HepG2 (cell line): ENCODE measurements at regions not wholly inside any gene's neighbourhood (a gene's known extent, or its start where the extent isn't known, plus 50 kb on each side); places are given as distances from the start of the nearest gene placed in this dataset.

Experiments used
- ATAC-seq: fragments of 200-7000 bp; cut with Tn5 transposase; 3 replicates; pipeline ENCODE4 v1.9.1; 2020; ENCODE audit warnings: mild to moderate bottlenecking, moderate library complexity
- BruUV-seq: library from RNA; stranded (reverse); fragments of 400-500 nt; replicated peaks from 2 replicates; lab custom pipeline; 2021; lab: Mats Ljungman, UMichigan
- CTCF ChIA-PET: fragments of 300-600 bp; formaldehyde crosslinking; extraction: SDS; loops from one replicate; lab custom pipeline; 2021; ENCODE audit warnings: low total read pairs, inconsistent platforms, low intra/inter-chr PET ratio; lab: Yijun Ruan, JAX
- POLR2A ChIA-PET: fragments of 350-600 bp; sonication (Branson Sonifier 250); formaldehyde crosslinking; loops from one replicate; lab custom pipeline; 2020; ENCODE audit warnings: antibody characterized with exemption, inconsistent platforms; lab: Yijun Ruan, JAX
- DNase-seq: peaks from one replicate; pipeline ENCODE4 v3.0.0-alpha.2; 2015; ENCODE audit warnings: low spot score
- FAIRE-seq: peaks from 3 replicates; lab custom pipeline; 2011; peaks lifted over from hg19 to GRCh38; lab: Jason Lieb, UNC
- H2AFZ ChIP-seq: one replicate; pipeline ENCODE4 v1.6.1; 2011; ENCODE audit warnings: low read length, inconsistent platforms
- H3K27ac ChIP-seq: fragments of 300-600 bp; 3 replicates; pipeline ENCODE4 v1.8.0; 2011; ENCODE audit warnings: mixed run types, mild to moderate bottlenecking, mixed read lengths, low read length, inconsistent platforms; ENCODE audit not compliant: insufficient read depth; ENCODE audit errors: extremely low read length
- H3K27me3 ChIP-seq, 2 experiments: fragments of 200-600 bp in 1 of 2; 2 replicates in 1 of 2; 3 replicates in 1 of 2; pipeline versions ENCODE4 v1.6.0 to v1.8.0; 2011; ENCODE audit warnings: low read length in 2 of 2, mild to moderate bottlenecking in 2 of 2, moderate library complexity in 2 of 2, inconsistent platforms in 1 of 2; ENCODE audit not compliant: insufficient read depth in 2 of 2, control insufficient read depth in 1 of 2
- H3K36me3 ChIP-seq, 2 experiments: fragments of 200-600 bp in 1 of 2; replicated peaks in 1 of 2; 2 replicates in 1 of 2; 3 replicates in 1 of 2; pipeline versions ENCODE4 v1.5.1 to v1.8.0; 2011; ENCODE audit warnings: low read length in 2 of 2, inconsistent platforms in 1 of 2; ENCODE audit not compliant: insufficient read depth in 2 of 2, control insufficient read depth in 1 of 2
- H3K4me1 ChIP-seq: 2 replicates; pipeline ENCODE4 v1.5.1; 2012; ENCODE audit warnings: low read length, inconsistent platforms; ENCODE audit not compliant: insufficient read depth
- H3K4me2 ChIP-seq: 2 replicates; pipeline ENCODE4 v1.6.0; 2011; ENCODE audit warnings: low read depth, low read length, inconsistent platforms
- H3K4me3 ChIP-seq, 3 experiments: fragments of 200-600 bp in 1 of 3; sonication (generic), shearing (Covaris generic) in 1 of 3; replicated peaks in 1 of 3; 2 replicates each; pipeline ENCODE4 v1.5.1; 2011 to 2016; ENCODE audit warnings: low read length in 3 of 3, inconsistent platforms in 2 of 3, low read depth in 2 of 3, mild to moderate bottlenecking in 2 of 3, control low read depth in 1 of 3, mixed read lengths in 1 of 3; ENCODE audit not compliant: insufficient read depth in 1 of 3
- H3K79me2 ChIP-seq: one replicate; pipeline ENCODE4 v1.6.1; 2011; ENCODE audit warnings: low read length, inconsistent platforms; ENCODE audit not compliant: insufficient read depth
- H3K9ac ChIP-seq: 2 replicates; pipeline ENCODE4 v1.6.0; 2011; ENCODE audit warnings: mild to moderate bottlenecking, low read depth, low read length, inconsistent platforms; ENCODE audit not compliant: insufficient read depth
- H3K9me3 ChIP-seq: 2 replicates; pipeline ENCODE4 v1.5.1; 2012; ENCODE audit warnings: mild to moderate bottlenecking, low read length
- H4K20me1 ChIP-seq: 2 replicates; pipeline ENCODE4 v1.6.0; 2011; ENCODE audit warnings: inconsistent platforms, mild to moderate bottlenecking, low read length, moderate library complexity; ENCODE audit not compliant: insufficient read depth
- CBFB ChIP-seq: sonication (generic); formaldehyde crosslinking; IDR thresholded peaks from 2 replicates; pipeline ENCODE4 v1.4.0; 2020; ENCODE audit warnings: missing genetic modification reagents
- CBX2 ChIP-seq, 2 experiments: fragments of 200-600 bp in 1 of 2; sonication (generic); formaldehyde crosslinking in 1 of 2; IDR thresholded peaks; 2 replicates each; pipeline versions ENCODE4 v1.7.0 to v1.8.1; 2018 to 2022; ENCODE audit warnings: low read depth in 2 of 2, low read length in 1 of 2, mild to moderate bottlenecking in 1 of 2, missing genetic modification reagents in 1 of 2
- DDIT3 ChIP-seq: sonication (generic); formaldehyde crosslinking; IDR thresholded peaks from 2 replicates; pipeline ENCODE4 v1.4.0; 2020; ENCODE audit warnings: mild to moderate bottlenecking, missing genetic modification reagents
- DRAP1 ChIP-seq: IDR thresholded peaks from 2 replicates; pipeline ENCODE4 v1.6.1; 2016; ENCODE audit warnings: missing genetic modification reagents, missing compliant biosample characterization
- FOXA3 ChIP-seq: IDR thresholded peaks from 2 replicates; pipeline ENCODE4 v1.6.1; 2016; ENCODE audit warnings: missing genetic modification reagents, missing compliant biosample characterization
- FOXP1 ChIP-seq, 2 experiments: fragments of 450-650 bp in 1 of 2; IDR thresholded peaks; 2 replicates each; pipeline ENCODE4 v1.6.1; 2017 to 2018; ENCODE audit warnings: antibody characterized with exemption in 1 of 2
- HNF1B ChIP-seq: sonication (generic); formaldehyde crosslinking; IDR thresholded peaks from 2 replicates; pipeline ENCODE4 v1.5.1; 2020; ENCODE audit warnings: mild to moderate bottlenecking, moderate library complexity, missing genetic modification reagents
- IRF1 ChIP-seq: sonication (generic); formaldehyde crosslinking; IDR thresholded peaks from 2 replicates; pipeline ENCODE4 v1.4.0; 2020; ENCODE audit warnings: low read depth, mild to moderate bottlenecking, missing genetic modification reagents
- MXI1 ChIP-seq: IDR thresholded peaks from 3 replicates; pipeline ENCODE4 v1.6.1; 2012; ENCODE audit warnings: low read depth, low read length, inconsistent platforms, borderline replicate concordance
- RBM22 ChIP-seq: fragments of 200-400 bp; formaldehyde crosslinking; optimal IDR thresholded peaks from 2 replicates; pipeline ENCODE3; 2017; ENCODE audit warnings: mild to moderate bottlenecking, low read length, moderate library complexity
- SALL1 ChIP-seq: sonication (generic); formaldehyde crosslinking; IDR thresholded peaks from 2 replicates; pipeline ENCODE4 v1.8.0; 2022; ENCODE audit warnings: mild to moderate bottlenecking, missing genetic modification reagents
- SATB2 ChIP-seq: sonication (generic); formaldehyde crosslinking; IDR thresholded peaks from 2 replicates; pipeline ENCODE4 v1.5.0; 2020; ENCODE audit warnings: missing genetic modification reagents
- SIX4 ChIP-seq: sonication (generic); formaldehyde crosslinking; IDR thresholded peaks from 2 replicates; pipeline ENCODE4 v1.4.0; 2020; ENCODE audit warnings: missing genetic modification reagents
- SKI ChIP-seq: fragments of 450-650 bp; IDR thresholded peaks from one replicate; pipeline ENCODE4 v1.6.1; 2018; ENCODE audit warnings: mild to moderate bottlenecking; ENCODE audit not compliant: partially characterized antibody
- ZMAT5 ChIP-seq: sonication (generic); formaldehyde crosslinking; IDR thresholded peaks from 2 replicates; pipeline ENCODE4 v1.5.0; 2020; ENCODE audit warnings: mild to moderate bottlenecking, low read depth, missing genetic modification reagents, borderline replicate concordance
- ZNF10 ChIP-seq: sonication (generic); formaldehyde crosslinking; IDR thresholded peaks from 2 replicates; pipeline ENCODE4 v1.4.0; 2020; ENCODE audit warnings: mild to moderate bottlenecking, low read depth, missing genetic modification reagents, borderline replicate concordance
- ZNF256 ChIP-seq: sonication (generic); formaldehyde crosslinking; conservative IDR thresholded peaks from 2 replicates; pipeline ENCODE4 v1.4.0; 2020; ENCODE audit warnings: missing genetic modification reagents
- ZNF30 ChIP-seq: sonication (generic); formaldehyde crosslinking; IDR thresholded peaks from 2 replicates; pipeline ENCODE4 v1.5.0; 2020; ENCODE audit warnings: mild to moderate bottlenecking, missing genetic modification reagents
- ZNF317 ChIP-seq: sonication (generic); formaldehyde crosslinking; IDR thresholded peaks from 2 replicates; pipeline ENCODE4 v1.5.0; 2020; ENCODE audit warnings: mild to moderate bottlenecking, missing genetic modification reagents
- ZNF547 ChIP-seq: sonication (generic); formaldehyde crosslinking; IDR thresholded peaks from 2 replicates; pipeline ENCODE4 v1.5.1; 2020; ENCODE audit warnings: mild to moderate bottlenecking, missing genetic modification reagents
- ZNF878 ChIP-seq: sonication (generic); formaldehyde crosslinking; IDR thresholded peaks from 2 replicates; pipeline ENCODE4 v1.8.1; 2023; ENCODE audit warnings: mild to moderate bottlenecking, missing genetic modification reagents, moderate library complexity
- WGBS: methylation state at CpG from one replicate; pipeline ENCODE4 v1.1.6; 2017; ENCODE audit warnings: low lambda C conversion rate; 5-methylcytosine and 5-hydroxymethylcytosine counted together
- in situ Hi-C: cut with HindIII; loops from 2 replicates; pipeline ENCODE4 v1.10.0; 2017; ENCODE audit warnings: low pct_unique_long_range_greater_than_20kb; ENCODE audit not compliant: extremely low pct_ligation_motif_present
- intact Hi-C: fragments of 100-400 bp; cut with micrococcal nuclease; formaldehyde crosslinking; loops from one replicate; pipeline ENCODE4 v1.10.0; 2022; ENCODE audit not compliant: unreplicated experiment

GRCh38 chr9:82582693-82583092 lies 480.2 kb downstream of the RASEF start (continued):
- no peak for TF ChIP-seq ZNF10 (CRISPR knock-in tag)
- TF ChIP-seq SALL1 (CRISPR knock-in tag): peak; percentile 37; the same call in 1 of the 2 replicates
- TF ChIP-seq FOXA3 (CRISPR knock-in tag): peak; percentile 81
- TF ChIP-seq FOXP1 (IDR thresholded peaks at IDR 0.05): no peak
- TF ChIP-seq FOXP1 (CRISPR knock-in tag; IDR thresholded peaks at IDR 0.05): peak; percentile 25; the same call in 1 of the 2 replicates
- TF ChIP-seq ZNF547 (CRISPR knock-in tag): no peak
- TF ChIP-seq ZNF30: no peak
- TF ChIP-seq DRAP1 (CRISPR knock-in tag): peak; percentile 70; the same call in 1 of the 2 replicates
- no peak for TF ChIP-seq CBX2 (IDR thresholded peaks at IDR 0.05; ENCODE audit: low read depth, low read length)
- TF ChIP-seq CBX2 (CRISPR knock-in tag; IDR thresholded peaks at IDR 0.05; ENCODE audit: low read depth): no peak
- TF ChIP-seq HNF1B: peak; percentile 58

- peak overlapping the region; percentile 67 for H3K27ac ChIP-seq
- POLR2A ChIA-PET: no interaction called here
- whole genome bisulfite sequencing: 16% methylated on average over 7 of the region's 7 CpGs
- H3K4me3 ChIP-seq: no peak overlapping the region
- ATAC-seq: peak; percentile 61
- BruUV-seq: no TSS peak
- peak; percentile 64 for DNase-seq
- no peaks in the 10 kb centered on the region for H3K79me2 ChIP-seq
- H3K36me3 ChIP-seq: no peaks in the 10 kb centered on the region
- no peaks in the 10 kb centered on the region for H4K20me1 ChIP-seq
- intact Hi-C loops: no loop called here
- H3K9ac ChIP-seq: peak overlapping the region; percentile 30; the same call in 1 of the 2 replicates
- H3K27me3 ChIP-seq: no peaks in the 10 kb centered on the region
- CTCF ChIA-PET: no interaction called here
- peaks cover 7% of the 10 kb centered on the region; the same call in 1 of the 2 replicates for H3K9me3 ChIP-seq
- FAIRE-seq: peak; percentile 4
- in situ Hi-C loops: no loop called here
- peaks cover 90% of the 10 kb centered on the region for H3K4me1 ChIP-seq
- H3K4me2 ChIP-seq: no peak overlapping the region
- H2AFZ ChIP-seq: no peak overlapping the region
- no peak for TF ChIP-seq CBFB (CRISPR knock-in tag)
- TF ChIP-seq SATB2: 0 out of 2 replicates have a peak, but pooled peaks have one; percentile 46
- no peak for TF ChIP-seq IRF1 (CRISPR knock-in tag)
- no peak for TF ChIP-seq ZMAT5 (CRISPR knock-in tag)
- TF ChIP-seq SIX4 (CRISPR knock-in tag): 0 out of 2 replicates have a peak, but pooled peaks have one; percentile 17
- 0 out of 2 replicates have a peak, but pooled peaks have one; percentile 32 for TF ChIP-seq ZNF256
- no peak for TF ChIP-seq DDIT3 (CRISPR knock-in tag)
- TF ChIP-seq SKI: peak; percentile 27
- TF ChIP-seq ZNF317 (CRISPR knock-in tag): no peak
- TF ChIP-seq ZNF878 (CRISPR knock-in tag): peak; percentile 56; the same call in 1 of the 2 replicates
- TF ChIP-seq MXI1: no peak; the same call in 2 of the 3 replicates
- no peak for TF ChIP-seq RBM22
Observed at GRCh38 chr9:82583524-82583923, 479.4 kb downstream of the RASEF start.
